Neural progenitor cell (in vitro differentiated cells): ENCODE measurements at regions not wholly inside any gene's neighbourhood (a gene's known extent, or its start where the extent isn't known, plus 50 kb on each side); places are given as distances from the start of the nearest gene placed in this dataset.

Experiments
- CTCF ChIP-seq: fragments of 200-600 bp; sonication (generic); IDR thresholded peaks from 2 replicates; pipeline ENCODE4 v1.5.1; 2017; ENCODE audit warnings: antibody characterized with exemption, mild to moderate bottlenecking
- EZH2 ChIP-seq: fragments of 200-600 bp; sonication (generic); IDR thresholded peaks from 2 replicates; pipeline ENCODE4 v1.6.1; 2017; ENCODE audit warnings: antibody characterized with exemption, mild to moderate bottlenecking, moderate library complexity
- EZH2phosphoT487 ChIP-seq: fragments of 200-600 bp; sonication (generic); IDR thresholded peaks from 2 replicates; pipeline ENCODE4 v1.6.1; 2017; ENCODE audit warnings: antibody characterized with exemption

- TF ChIP-seq CTCF, result no peak
- TF ChIP-seq EZH2phosphoT487, result no peak
- TF ChIP-seq EZH2, result no peak
Measured at GRCh38 chr13:50167967-50168366, 152.7 kb downstream of the KCNRG start.
